NCI-H82 treated with DMSO at 0.1 percent for 48 hours (cell line): ENCODE measurements at regions not wholly inside any gene's neighbourhood (a gene's known extent, or its start where the extent isn't known, plus 50 kb on each side); places are given as distances from the start of the nearest gene placed in this dataset.

Experiments used
- DNase-seq: peaks from one replicate; lab custom pipeline; 2025; ENCODE audit not compliant: unreplicated experiment; lab: John Stamatoyannopoulos, UW

DNA sequence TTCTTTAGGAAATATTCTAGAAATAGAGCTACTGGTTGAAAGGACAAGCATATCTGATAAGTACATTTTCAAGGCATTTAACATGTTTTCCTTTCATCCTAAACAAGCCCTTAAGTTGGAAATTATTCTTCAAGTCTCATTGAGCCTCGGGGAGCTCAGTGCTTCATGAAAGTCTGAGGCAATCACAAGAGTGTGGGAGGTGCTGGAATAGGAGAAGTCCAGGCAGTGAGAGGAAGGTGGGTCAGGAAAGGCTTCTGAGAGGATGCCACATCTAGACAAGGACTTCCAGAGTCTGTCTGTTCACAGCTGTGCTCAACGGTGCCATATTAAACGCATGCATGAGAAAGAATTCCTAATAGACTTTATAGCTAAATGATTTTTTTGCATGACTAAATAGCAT, 69.8 kb downstream of the CD83 start:
- DNase-seq, result no peak

DNA sequence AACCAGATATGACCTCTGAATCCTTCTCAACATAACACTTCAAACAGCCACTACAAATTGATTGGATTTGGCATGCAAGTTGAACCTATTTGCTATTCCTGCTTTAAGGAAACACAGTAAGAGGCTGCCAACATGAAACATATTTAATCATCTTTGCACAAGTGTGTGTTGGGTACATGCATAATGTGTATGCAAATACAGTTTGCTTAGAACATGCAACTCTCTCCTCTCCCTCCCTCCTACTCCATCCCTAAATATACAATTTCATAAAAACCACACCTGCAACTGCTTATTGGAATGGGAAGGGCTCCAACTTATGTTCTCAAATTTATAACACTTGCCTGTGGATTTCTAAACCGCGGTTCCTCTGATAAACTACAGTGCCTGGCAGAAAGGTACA, 71.5 kb downstream of the CD83 start:
- no peak for DNase-seq

GRCh38 chr6:14190191-14190928, 72.8 kb downstream of the CD83 start:
- DNase-seq, result no peak

- DNase-seq, result no peak
Measured at GRCh38 chr6:14190929-14191224, 73.3 kb downstream of the CD83 start.

- no peak for DNase-seq
Measured at GRCh38 chr6:14191761-14192160, 74.2 kb downstream of the CD83 start.

DNA sequence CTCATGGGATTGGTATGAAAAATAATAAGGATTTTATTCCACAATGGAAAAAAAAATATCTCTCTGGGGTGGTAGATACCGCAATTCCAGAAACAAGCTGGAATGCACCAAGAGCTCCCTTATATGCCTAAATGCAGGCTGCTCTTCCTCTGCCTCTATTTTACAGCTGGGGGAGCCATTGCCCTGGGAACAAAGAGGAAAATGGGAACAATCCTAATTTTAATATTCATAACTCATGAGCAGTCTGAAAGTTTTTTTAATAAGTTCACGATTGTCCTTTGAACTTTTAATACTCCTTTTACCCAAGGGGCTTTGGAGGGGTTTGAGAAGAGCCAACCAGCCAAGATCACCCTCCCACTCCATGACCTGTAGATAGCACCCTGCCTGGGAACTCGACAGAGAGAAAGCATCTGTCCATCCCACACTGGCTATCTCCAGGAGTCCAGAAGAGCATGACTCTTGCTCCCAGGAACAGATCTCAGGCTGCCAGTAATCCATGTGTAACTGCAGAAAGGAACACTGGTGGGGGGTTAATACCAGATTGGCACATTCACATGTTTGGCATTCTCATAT, 74.7 kb downstream of the CD83 start:
- DNase-seq, result no peak

GRCh38 chr6:14193524-14193923, 76.0 kb downstream of the CD83 start:
- DNase-seq, result no peak

- DNase-seq, result no peak
Measured at GRCh38 chr6:14194483-14194882, 76.9 kb downstream of the CD83 start.

- DNase-seq, result peak; percentile 70
Measured at GRCh38 chr6:14194976-14195375, 77.4 kb downstream of the CD83 start.

DNA sequence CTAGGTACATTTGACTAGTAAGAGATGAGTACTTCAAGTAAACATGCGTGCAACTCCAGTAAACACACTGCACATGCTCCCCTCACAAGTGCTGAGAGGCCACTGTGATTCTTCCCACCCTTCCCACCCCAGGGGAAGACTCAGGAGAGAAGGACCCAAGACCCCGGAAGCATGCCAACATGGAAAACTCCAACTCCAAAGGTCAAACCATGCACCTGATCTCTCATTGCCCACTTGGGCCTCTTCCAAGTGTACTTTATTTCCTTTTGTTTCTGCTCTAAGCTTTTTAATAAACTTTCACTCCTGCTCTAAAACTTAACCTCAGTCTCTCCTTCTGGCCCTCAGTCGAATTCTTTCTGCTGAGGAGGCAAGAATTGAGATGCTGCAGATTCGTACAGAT, 78.5 kb downstream of the CD83 start:
- no peak for DNase-seq

- no peak for DNase-seq
Measured at GRCh38 chr6:14197118-14197517, 79.5 kb downstream of the CD83 start.

DNA sequence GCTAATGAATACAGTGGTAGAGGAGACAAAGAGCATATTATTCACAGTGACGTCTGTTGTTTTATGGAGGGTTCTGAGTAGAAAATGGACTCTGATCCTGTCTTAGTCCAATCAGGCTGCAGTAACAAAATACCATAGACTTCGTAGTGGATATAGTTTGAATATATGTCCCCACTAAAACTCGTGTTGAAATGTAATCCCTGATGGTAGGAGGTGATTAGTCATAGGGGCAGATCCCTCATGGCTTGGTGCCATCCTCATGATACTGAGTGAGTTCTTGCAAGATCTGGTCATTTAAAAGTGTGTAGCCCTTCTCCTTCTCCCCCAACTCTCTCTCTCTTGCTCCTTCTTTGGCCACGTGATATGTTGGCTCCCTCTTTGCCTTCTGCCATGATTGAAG, 82.5 kb downstream of the CD83 start:
- DNase-seq, result no peak

DNA sequence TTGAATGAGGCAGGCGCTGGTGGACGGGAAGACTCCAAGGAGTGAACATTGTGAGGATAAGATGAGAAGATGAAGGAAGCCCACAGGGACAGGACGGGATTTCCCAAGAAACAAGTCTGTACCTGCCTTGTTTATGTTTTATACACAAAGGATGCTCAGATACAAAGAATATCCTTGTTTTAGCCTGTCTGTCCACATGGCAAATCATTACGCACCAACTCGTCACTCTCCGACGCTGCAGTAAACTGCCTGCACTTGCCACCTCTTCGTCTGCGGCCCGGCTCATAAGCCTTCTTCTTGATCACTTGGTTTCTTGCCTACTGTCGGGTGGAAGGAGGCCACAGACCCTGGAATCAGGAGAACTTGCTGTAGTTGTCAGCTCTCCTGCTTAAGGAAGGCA, 85.4 kb downstream of the CD83 start:
- no peak for DNase-seq

- DNase-seq, result no peak
Measured at GRCh38 chr6:14206391-14206790, 88.8 kb downstream of the CD83 start.

- DNase-seq, result no peak
Measured at GRCh38 chr6:14207448-14207847, 89.9 kb downstream of the CD83 start.

DNA sequence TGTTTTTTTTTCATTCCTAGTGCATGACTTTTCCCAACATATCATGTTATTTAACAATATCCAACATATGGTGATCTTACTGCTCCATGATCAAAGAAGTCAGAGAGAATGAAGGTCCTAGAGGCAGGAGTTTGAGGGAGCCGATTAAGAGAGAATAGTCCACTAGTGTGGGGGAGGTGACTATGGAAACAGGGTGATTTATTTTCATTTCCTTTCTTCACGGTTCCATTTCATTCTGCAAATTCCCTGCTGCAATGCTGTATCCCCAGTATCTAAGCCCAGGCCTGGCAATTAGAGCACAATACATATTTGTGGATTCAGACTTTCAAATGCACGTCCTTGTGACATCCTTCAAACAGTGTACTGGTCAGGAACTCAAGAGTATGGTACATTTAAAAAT, 91.4 kb downstream of the CD83 start:
- DNase-seq, result no peak

DNA sequence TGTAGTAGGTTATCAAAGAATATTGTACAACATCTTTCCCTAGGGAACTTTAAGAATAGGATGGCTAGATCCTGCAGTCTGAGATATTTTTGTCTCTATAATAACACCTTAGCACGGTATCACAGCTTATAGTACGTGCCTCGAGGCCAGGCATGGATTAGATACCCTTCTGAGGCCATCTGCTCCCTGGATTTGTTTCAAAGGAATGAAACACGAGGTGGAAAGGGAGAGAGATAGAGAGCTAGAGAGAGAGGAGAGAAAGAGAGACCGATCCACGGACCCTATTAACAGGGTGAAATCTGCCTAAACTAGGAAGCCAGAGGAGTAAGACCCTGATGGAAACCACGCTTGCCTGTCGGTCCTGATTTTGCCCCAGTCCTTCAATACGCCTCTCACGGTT, 92.5 kb downstream of the CD83 start:
- peak; percentile 77 for DNase-seq

- DNase-seq, result peak; percentile 73
Measured at GRCh38 chr6:14210663-14211561, 93.3 kb downstream of the CD83 start.

- DNase-seq, result peak; percentile 88
Measured at GRCh38 chr6:14211562-14211942, 94.0 kb downstream of the CD83 start.

DNA sequence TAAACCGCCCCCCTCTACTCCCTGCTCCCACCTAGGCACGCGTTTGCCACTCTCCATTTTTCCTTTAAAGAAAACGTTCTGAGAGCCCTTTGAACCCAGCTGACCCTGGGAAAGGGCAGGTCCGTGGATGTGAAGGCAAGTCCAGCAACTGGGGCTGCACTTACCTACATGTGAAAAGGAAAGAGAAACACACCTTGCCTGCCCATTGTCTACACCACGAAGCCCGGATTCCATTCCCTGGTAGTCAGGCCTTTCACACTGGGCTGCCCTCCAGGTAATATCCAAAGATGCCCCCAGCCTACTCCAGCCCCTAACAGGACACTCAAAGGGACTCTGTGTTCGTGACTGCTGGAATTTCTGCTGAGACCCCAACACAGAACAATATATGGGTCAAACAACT, 94.4 kb downstream of the CD83 start:
- DNase-seq, result no peak

DNA sequence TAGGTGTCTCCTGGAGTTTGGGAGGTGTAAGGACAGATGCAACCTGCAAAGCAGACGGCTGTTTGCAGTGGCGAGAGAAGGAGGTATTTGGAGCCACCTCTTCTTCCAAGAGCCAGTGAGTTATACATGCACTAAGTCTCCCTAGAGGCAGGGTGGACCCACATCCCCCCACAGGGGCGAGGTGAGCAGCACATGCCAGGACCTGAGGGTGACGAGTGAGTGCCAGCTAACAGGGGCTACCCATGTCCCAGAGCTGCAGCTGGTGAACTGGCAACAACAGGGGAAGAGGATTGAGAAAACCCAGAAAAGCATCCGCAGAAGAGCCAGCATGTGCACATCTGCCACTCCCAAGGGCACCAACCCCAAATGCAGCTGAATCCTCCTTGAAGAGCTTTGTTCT, 95.1 kb downstream of the CD83 start:
- DNase-seq, result no peak

DNA sequence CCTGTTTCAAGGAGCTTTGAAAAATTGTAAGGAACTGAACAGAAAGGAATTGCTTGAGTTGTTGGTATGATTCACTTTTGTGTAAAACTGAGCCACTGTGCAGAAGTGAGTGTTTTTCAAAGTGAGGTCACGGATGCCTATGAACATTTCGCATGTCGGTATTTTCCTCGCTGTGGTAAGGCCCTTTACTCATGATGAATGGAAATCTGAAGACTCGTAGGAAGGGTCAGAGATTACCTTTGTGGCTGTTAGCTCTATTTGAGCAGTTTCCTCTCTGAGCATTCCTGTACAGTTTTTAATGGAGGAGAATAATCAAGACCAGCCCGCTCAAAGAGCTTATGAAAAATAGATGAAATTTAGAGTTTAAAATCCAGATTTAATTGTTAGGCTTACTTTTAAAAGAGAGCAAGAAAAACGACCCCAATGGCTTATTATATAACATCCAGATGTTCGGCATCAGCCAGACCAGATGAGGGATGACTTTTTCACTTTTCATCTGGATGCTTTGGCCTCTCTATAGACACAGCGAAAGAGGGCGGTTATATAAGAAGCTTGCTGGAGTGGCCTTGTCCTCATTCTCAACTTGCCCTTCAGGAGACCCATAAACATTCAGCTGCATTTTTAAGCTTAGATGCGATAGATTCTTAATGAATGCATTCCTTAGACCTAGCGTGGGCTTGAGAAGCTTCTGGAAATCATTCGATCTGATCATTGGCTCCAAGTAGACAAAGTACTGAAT, 99.5 kb downstream of the CD83 start:
- no peak for DNase-seq
